ENCODE measurements at regions not wholly inside any gene's neighbourhood (a gene's known extent, or its start where the extent isn't known, plus 50 kb on each side); places are given as distances from the start of the nearest gene placed in this dataset.
"Not testable (repeated sequence)": the region's sequence is repeated elsewhere in the genome, so short reads cannot be mapped to it uniquely, and the experiment has no call there.

GRCh38 chr15:22362502-22362901 lies 96.2 kb upstream of the GOLGA6L22 start:
- not testable (repeated sequence) for TF ChIP-seq POLR2AphosphoS5, CTCF, POLR2A (IDR thresholded peaks at IDR 0.05)

All from suprapubic skin (tissue), 4 donors.